ENCODE measurements at regions not wholly inside any gene's neighbourhood (a gene's known extent, or its start where the extent isn't known, plus 50 kb on each side); places are given as distances from the start of the nearest gene placed in this dataset.

DNA sequence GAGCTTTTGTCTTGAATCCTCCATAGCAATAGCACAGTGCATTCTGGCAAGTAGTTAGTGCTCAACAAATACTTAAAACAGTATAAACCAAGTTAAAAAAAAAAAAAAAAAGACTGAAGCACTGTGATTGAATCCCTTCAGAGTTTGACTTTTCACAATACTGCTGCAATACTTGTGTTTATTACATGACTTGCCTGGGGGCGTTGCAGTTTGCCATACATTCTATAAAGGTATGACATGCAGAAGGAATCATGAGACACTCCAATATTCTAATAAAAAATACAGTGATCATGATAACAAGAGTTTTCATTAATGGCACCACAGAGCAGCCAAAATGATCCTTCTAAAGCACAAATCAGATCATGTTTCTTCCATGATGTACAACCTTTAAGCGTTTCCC is 205.0 kb upstream of the CDKN3 start:
- DNase-seq (ENCODE audit: low spot score in 2 of 2) (no peak), ATAC-seq (replicated peaks; ENCODE audit: extremely low read depth, poor library complexity, severe bottlenecking) (no peak)
- Mint-ChIP-seq H3K4me3 (no peak overlapping the region), H3K4me1 (no peaks in the 10 kb centered on the region), H3K27ac (ENCODE audit: low read depth) (no peak overlapping the region), H3K9me3 (no peaks in the 10 kb centered on the region), H3K36me3 (ENCODE audit: insufficient read depth) (no peaks in the 10 kb centered on the region), H3K27me3 (peaks cover 10% of the 10 kb centered on the region)

DNA sequence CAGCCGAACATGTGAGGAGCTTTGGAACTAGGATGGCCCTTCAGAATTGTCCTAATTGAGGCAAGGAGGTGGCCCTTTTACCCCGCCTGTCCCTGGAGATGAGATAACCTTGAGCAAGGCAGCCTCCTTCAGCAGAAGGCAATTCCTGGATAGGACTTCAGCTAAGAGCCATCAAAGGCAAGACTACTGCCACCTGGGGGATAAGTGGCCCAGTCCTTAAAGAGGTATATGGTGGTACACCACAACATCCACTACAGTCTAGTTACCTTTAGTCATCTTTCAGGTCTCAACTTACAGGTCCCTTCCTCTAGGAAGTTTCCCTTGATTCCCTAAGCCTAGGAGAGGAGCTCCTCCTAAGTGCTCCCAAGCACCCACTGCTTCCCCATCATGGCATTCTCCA is 204.2 kb upstream of the CDKN3 start:
- Mint-ChIP-seq H3K4me1 (no peaks in the 10 kb centered on the region), H3K36me3 (ENCODE audit: insufficient read depth) (no peaks in the 10 kb centered on the region), H3K27me3 (peaks cover 7% of the 10 kb centered on the region), H3K9me3 (no peaks in the 10 kb centered on the region), H3K4me3 (no peak overlapping the region), H3K27ac (ENCODE audit: low read depth) (no peak overlapping the region)
- DNase-seq (ENCODE audit: low spot score in 2 of 2) (no peak), ATAC-seq (replicated peaks; ENCODE audit: extremely low read depth, poor library complexity, severe bottlenecking) (no peak)

GRCh38 chr14:54193871-54194270 is 202.9 kb upstream of the CDKN3 start:
- Mint-ChIP-seq H3K27me3 (no peaks in the 10 kb centered on the region), H3K36me3 (ENCODE audit: insufficient read depth) (no peaks in the 10 kb centered on the region), H3K27ac (ENCODE audit: low read depth) (no peak overlapping the region), H3K4me1 (no peaks in the 10 kb centered on the region), H3K4me3 (no peak overlapping the region), H3K9me3 (peaks cover 4% of the 10 kb centered on the region)
- ATAC-seq (replicated peaks; ENCODE audit: extremely low read depth, poor library complexity, severe bottlenecking) (no peak), DNase-seq (ENCODE audit: low spot score in 2 of 2) (no peak)

DNA sequence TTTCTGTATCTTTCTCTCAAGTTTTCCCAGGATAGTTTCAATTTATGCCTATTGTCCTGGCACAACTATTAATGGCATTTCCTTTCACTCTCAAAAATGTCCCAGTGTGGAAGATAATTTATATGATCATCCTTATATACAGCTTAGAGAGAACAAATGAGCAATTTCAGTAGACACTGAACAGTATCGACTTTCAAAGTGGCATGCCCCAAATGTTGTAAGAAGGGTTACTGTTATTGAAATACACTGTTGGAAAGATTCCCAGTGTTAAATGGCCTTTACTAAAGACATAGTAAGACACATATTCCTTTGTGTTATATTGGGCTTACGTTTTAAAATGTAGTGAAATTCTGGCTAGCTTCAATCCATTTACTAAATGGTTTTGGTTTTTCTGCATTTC is 202.3 kb upstream of the CDKN3 start:
- Mint-ChIP-seq H3K27me3 (no peaks in the 10 kb centered on the region), H3K4me3 (no peak overlapping the region), H3K9me3 (peaks cover 6% of the 10 kb centered on the region), H3K36me3 (ENCODE audit: insufficient read depth) (no peaks in the 10 kb centered on the region), H3K27ac (ENCODE audit: low read depth) (no peak overlapping the region), H3K4me1 (no peaks in the 10 kb centered on the region)
- ATAC-seq (replicated peaks; ENCODE audit: extremely low read depth, poor library complexity, severe bottlenecking) (no peak), DNase-seq (ENCODE audit: low spot score in 2 of 2) (no peak)

- DNase-seq (ENCODE audit: low spot score in 2 of 2) (no peak), ATAC-seq (replicated peaks; ENCODE audit: extremely low read depth, poor library complexity, severe bottlenecking) (no peak)
- Mint-ChIP-seq H3K4me1 (no peaks in the 10 kb centered on the region), H3K27me3 (no peaks in the 10 kb centered on the region), H3K27ac (ENCODE audit: low read depth) (no peak overlapping the region), H3K4me3 (no peak overlapping the region), H3K36me3 (ENCODE audit: insufficient read depth) (no peaks in the 10 kb centered on the region), H3K9me3 (peaks cover 6% of the 10 kb centered on the region)
Observed at GRCh38 chr14:54197369-54197768, 199.4 kb upstream of the CDKN3 start.

- DNase-seq (ENCODE audit: low spot score in 2 of 2) (no peak), ATAC-seq (replicated peaks; ENCODE audit: extremely low read depth, poor library complexity, severe bottlenecking) (no peak)
- H3K9me3 Mint-ChIP-seq: peaks cover 6% of the 10 kb centered on the region
- H3K4me3 Mint-ChIP-seq: no peak overlapping the region
- H3K27ac Mint-ChIP-seq (ENCODE audit: low read depth): no peak overlapping the region
- no peaks in the 10 kb centered on the region for H3K36me3 Mint-ChIP-seq (ENCODE audit: insufficient read depth)
- no peaks in the 10 kb centered on the region for H3K4me1 Mint-ChIP-seq
- H3K27me3 Mint-ChIP-seq: no peaks in the 10 kb centered on the region
Observed at GRCh38 chr14:54200726-54201125, 196.1 kb upstream of the CDKN3 start.

GRCh38 chr14:54202288-54202687 is 194.5 kb upstream of the CDKN3 start:
- Mint-ChIP-seq H3K4me1 (no peaks in the 10 kb centered on the region), H3K4me3 (no peak overlapping the region), H3K36me3 (ENCODE audit: insufficient read depth) (no peaks in the 10 kb centered on the region), H3K27me3 (no peaks in the 10 kb centered on the region), H3K27ac (ENCODE audit: low read depth) (no peak overlapping the region), H3K9me3 (peaks cover 6% of the 10 kb centered on the region)
- ATAC-seq (replicated peaks; ENCODE audit: extremely low read depth, poor library complexity, severe bottlenecking): no peak
- no peak for DNase-seq (ENCODE audit: low spot score in 2 of 2)

GRCh38 chr14:54206516-54206915 is 190.3 kb upstream of the CDKN3 start:
- H3K36me3 Mint-ChIP-seq (ENCODE audit: insufficient read depth): no peaks in the 10 kb centered on the region
- H3K4me3 Mint-ChIP-seq: no peak overlapping the region
- H3K27me3 Mint-ChIP-seq: peaks cover 22% of the 10 kb centered on the region
- ATAC-seq (replicated peaks; ENCODE audit: extremely low read depth, poor library complexity, severe bottlenecking): no peak
- DNase-seq (ENCODE audit: low spot score in 2 of 2): no peak
- no peaks in the 10 kb centered on the region for H3K4me1 Mint-ChIP-seq
- H3K9me3 Mint-ChIP-seq: no peaks in the 10 kb centered on the region
- no peak overlapping the region for H3K27ac Mint-ChIP-seq (ENCODE audit: low read depth)

DNA sequence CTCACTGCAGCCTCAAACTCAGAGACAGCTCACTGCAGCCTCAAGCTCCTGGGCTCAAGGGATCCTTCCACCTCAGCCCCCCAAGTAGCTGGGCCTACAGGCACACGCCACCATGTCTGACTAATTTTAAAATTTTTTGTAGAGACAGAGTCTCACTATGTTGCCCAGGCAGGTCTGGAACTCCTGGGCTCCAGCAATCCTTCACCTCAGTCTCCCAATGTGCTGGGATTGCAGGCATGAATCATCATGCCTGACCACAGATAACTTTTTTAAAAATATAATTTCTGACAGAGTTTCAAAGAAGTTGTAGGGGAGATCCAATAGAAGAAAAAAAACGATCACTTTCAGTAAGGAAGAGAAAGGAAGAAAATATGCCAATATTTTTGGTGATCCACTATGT is 189.7 kb upstream of the CDKN3 start:
- peaks cover 28% of the 10 kb centered on the region for H3K27me3 Mint-ChIP-seq
- no peaks in the 10 kb centered on the region for H3K9me3 Mint-ChIP-seq

DNA sequence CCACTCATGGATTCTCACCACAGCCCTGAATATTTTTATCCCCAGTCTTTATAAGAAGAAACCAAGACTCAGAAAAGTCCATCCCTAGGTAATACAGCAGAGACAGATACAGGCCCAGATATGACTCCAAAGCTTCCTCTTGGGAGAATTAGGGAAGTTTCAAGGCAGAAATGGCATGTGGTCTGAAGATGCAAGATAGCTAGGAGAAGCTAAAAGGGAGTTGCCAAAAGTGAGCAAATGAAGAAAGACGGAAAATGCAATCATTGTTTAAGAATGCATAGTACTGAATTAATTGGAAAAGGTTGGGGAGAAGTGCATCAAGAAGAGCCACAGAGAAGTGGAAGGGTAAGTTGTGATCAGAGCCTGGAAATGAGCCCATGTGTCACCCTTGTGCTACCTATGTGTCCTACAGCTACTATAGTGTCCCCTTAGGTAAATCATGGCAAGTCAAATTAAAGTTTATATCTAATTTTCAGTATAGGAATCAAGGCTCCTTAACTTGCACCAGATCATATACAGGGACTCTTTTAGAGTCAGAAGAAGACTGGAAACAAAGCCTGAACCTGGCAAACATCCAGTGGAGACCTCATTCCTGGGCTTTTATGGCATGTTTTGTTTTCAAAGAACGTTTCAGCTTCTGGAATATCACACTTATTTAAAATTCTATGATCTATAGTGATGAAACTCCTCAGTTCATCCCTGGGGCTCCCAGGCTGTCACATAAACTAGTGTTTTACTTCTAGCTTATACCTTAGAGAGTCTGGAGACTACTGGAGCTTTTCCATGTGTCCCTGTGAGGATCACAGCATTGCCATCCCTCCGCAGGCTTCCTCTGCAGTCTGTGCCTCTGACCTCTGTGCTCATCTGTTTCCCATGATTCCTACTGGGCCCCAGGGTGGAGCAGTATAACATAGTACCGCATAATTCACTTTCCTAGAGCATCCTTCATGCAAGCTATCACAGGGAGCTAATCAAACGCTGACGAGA is 189.0 kb upstream of the CDKN3 start:
- Mint-ChIP-seq H3K4me1 (no peaks in the 10 kb centered on the region), H3K4me3 (no peak overlapping the region), H3K9me3 (no peaks in the 10 kb centered on the region), H3K27ac (ENCODE audit: low read depth) (no peak overlapping the region), H3K27me3 (peaks cover 31% of the 10 kb centered on the region), H3K36me3 (ENCODE audit: insufficient read depth) (no peaks in the 10 kb centered on the region)
- no peak for ATAC-seq (replicated peaks; ENCODE audit: extremely low read depth, poor library complexity, severe bottlenecking)
- no peak for DNase-seq (ENCODE audit: low spot score in 2 of 2)

More for the DNA sequence above, 189.7 kb upstream of the CDKN3 start:
- H3K36me3 Mint-ChIP-seq (ENCODE audit: insufficient read depth): no peaks in the 10 kb centered on the region
- no peaks in the 10 kb centered on the region for H3K4me1 Mint-ChIP-seq
- no peak overlapping the region for H3K4me3 Mint-ChIP-seq
- ATAC-seq (replicated peaks; ENCODE audit: extremely low read depth, poor library complexity, severe bottlenecking) (no peak), DNase-seq (ENCODE audit: low spot score in 2 of 2) (no peak)
- H3K27ac Mint-ChIP-seq (ENCODE audit: low read depth): no peak overlapping the region

DNA sequence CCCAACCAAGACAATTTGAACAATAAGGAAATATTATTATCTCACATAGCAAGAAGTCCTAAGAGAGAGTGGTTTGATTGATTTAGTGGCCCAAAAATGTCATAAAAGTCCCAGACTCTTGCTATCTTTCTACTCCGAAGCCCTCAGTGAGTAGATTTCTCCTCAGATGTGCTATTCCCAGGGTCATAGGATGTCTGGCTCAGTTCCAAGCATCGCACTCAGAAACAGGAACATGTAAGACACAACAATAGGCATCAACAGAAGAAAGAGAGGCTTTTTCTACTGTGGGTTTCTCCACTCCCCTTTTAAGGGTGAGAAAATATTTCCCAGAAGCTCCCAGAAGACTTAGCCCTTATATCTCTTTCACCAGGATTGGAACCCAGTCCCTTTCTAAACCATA is 188.1 kb upstream of the CDKN3 start:
- Mint-ChIP-seq H3K9me3 (no peaks in the 10 kb centered on the region), H3K36me3 (ENCODE audit: insufficient read depth) (no peaks in the 10 kb centered on the region), H3K4me3 (no peak overlapping the region), H3K27me3 (peaks cover 31% of the 10 kb centered on the region), H3K4me1 (no peaks in the 10 kb centered on the region), H3K27ac (ENCODE audit: low read depth) (no peak overlapping the region)
- ATAC-seq (replicated peaks; ENCODE audit: extremely low read depth, poor library complexity, severe bottlenecking): no peak
- no peak for DNase-seq (ENCODE audit: low spot score in 2 of 2)

- Mint-ChIP-seq H3K4me3 (no peak overlapping the region), H3K4me1 (no peaks in the 10 kb centered on the region), H3K36me3 (ENCODE audit: insufficient read depth) (no peaks in the 10 kb centered on the region), H3K27me3 (peaks cover 31% of the 10 kb centered on the region), H3K27ac (ENCODE audit: low read depth) (no peak overlapping the region), H3K9me3 (no peaks in the 10 kb centered on the region)
- no peak for ATAC-seq (replicated peaks; ENCODE audit: extremely low read depth, poor library complexity, severe bottlenecking)
- DNase-seq (ENCODE audit: low spot score in 2 of 2): no peak
Observed at GRCh38 chr14:54209511-54210250, 187.1 kb upstream of the CDKN3 start.

Measured in central memory CD8-positive, alpha-beta T cell (primary cell).